22Rv1 (cell line): ENCODE measurements at regions not wholly inside any gene's neighbourhood (a gene's known extent, or its start where the extent isn't known, plus 50 kb on each side); places are given as distances from the start of the nearest gene placed in this dataset.
"Not testable (repeated sequence)": the region's sequence is repeated elsewhere in the genome, so short reads cannot be mapped to it uniquely, and the experiment has no call there.

Source experiments
- H3K27ac ChIP-seq: fragments of 450-650 bp; 2 replicates; pipeline ENCODE4 v1.5.1; 2017

- not testable (repeated sequence) for H3K27ac ChIP-seq
Observed at GRCh38 chr2:87258887-87259286, 237.2 kb upstream of the PLGLB1 start.

DNA sequence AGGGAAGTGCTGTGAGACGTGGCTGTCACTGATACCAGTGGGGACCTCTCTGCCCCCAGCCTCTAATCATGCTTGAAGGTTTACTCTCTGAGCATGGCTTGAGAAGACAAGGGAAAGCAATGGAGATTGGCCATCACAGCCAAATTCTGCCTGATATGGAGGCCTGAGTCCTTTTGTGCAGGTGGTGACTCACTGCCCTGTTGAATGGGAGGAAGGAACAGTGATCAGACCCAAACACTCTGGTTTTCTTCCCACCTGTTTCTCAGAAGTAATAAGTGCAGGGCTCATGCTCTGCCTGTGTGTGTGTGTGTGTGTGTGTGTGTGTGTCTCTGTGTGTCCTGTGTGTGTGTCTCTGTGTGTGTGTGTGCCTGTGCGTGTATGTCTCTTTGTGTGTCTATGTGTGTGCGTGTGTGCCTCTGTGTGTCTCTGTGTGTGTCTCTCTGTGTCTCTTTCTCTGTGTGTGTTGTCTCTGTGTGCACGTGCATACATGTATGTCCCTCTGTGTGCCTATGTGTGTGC, 240.6 kb upstream of the PLGLB1 start:
- not testable (repeated sequence) for H3K27ac ChIP-seq

GRCh38 chr2:87263868-87264518, 242.3 kb upstream of the PLGLB1 start:
- not testable (repeated sequence) for H3K27ac ChIP-seq

GRCh38 chr2:87275192-87275591, 253.5 kb upstream of the PLGLB1 start:
- H3K27ac ChIP-seq = not testable (repeated sequence)

DNA sequence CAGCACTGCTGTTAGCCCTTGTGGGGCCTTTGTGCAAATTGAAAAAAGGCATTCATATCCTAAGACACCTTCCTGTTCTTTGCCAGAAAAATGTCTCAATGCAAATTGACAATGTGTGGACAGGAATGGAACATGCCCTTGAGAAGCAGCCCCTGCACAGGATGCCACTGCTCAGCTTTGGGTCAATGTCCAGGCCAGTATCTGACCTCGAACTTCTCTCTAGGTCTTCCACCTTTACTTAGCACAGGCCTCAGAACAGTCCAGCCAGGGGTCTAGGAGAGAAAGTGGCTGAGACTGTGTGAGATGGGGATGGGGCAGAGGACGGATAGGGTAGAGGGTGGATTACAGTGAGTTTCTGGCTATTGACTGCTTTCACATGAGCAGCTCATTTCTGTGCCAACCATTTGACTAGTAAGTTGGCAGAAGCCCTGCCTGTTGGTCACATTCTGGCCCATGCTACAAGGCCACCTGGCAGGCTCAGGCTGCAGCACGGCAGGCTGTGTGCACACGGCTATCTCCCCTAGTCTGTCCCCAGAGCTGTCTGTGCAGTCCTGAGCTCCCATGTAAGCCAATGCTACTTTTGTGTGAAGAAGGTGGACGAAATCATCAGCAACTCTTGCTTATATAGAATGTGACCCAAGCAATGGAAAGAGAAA, 254.5 kb upstream of the PLGLB1 start:
- not testable (repeated sequence) for H3K27ac ChIP-seq

GRCh38 chr2:87276673-87277072, 255.0 kb upstream of the PLGLB1 start:
- not testable (repeated sequence) for H3K27ac ChIP-seq

DNA sequence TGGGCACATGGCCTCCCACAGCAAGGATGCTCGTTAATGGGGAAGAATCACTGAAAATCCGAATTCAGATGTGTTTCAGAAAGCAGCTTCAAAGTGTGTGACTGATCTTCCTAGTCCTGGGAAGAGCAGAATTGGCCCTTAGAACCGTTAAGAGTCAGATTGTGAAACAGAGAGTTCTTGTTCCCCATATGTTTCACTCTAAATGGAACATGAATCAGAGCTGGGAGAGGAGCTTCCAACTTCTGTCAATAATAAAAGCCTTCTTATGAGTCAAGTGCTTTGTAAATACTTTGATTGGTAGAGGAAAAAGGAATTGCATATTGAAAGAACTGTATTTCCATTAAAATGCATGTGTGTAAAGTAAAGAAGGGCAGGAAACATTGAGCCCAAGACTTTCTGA, 256.1 kb upstream of the PLGLB1 start:
- H3K27ac ChIP-seq = not testable (repeated sequence)

DNA sequence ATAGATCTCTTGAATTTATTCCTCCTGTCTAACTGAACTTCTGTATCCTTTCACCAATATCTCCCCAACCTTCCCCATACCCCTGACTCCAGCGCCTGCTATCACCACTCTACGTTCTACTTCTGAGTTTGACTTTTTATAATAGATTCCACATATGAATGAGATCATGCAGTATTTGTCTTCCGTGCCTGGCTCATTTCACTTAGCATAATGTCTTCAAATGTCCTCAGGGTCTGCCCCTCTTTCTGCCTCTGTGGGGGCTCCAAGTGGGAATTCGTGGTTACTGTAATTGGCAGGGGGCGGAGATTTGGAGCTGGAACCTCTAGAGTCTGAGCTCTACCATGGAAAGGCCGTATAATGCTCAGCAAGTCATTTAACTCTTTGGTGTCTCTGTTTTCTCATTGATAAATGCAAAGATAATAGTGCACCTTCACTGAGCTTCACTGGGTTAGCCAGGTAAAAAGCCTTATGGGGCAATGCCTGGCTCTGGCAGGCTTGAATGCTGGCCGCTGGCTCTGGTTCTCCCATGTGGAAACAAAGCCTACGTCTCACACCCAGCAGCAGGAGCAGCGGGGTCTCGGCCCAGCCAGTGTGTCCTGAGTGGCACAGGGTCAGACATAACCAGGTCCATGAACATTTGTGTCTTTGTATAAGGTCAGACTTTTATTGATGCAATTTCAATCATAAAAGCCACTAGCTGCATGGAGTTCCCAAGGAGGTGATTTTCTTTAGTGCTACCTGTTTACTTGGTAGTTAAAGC, 259.1 kb upstream of the PLGLB1 start:
- not testable (repeated sequence) for H3K27ac ChIP-seq

- H3K27ac ChIP-seq = not testable (repeated sequence)
Observed at GRCh38 chr2:87283735-87284470, 262.3 kb upstream of the PLGLB1 start.

- H3K27ac ChIP-seq = not testable (repeated sequence)
Observed at GRCh38 chr2:87284471-87284772, 262.8 kb upstream of the PLGLB1 start.

DNA sequence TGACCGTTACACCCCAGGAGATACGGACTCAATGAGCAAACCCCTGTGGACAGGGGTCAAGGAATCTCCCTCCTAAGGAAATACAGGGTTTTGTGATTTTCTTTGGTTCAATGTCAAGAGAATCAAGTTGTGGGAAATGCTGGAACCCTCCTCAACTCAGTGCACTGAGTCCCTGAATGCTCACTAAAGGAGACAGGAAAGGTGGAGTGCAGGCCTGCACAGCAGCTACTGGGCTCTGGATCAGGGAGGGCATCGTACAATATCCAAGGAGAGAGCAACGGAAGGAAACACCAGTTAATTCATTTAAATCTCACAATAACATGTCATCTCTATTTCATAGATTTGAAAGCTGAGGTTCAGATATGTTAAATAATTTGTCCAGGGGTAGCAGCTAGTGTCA, 263.5 kb upstream of the PLGLB1 start:
- not testable (repeated sequence) for H3K27ac ChIP-seq

- not testable (repeated sequence) for H3K27ac ChIP-seq
Observed at GRCh38 chr2:87290566-87291307, 269.1 kb upstream of the PLGLB1 start.

GRCh38 chr2:87291400-87292200, 270.0 kb upstream of the PLGLB1 start:
- H3K27ac ChIP-seq = not testable (repeated sequence)

- not testable (repeated sequence) for H3K27ac ChIP-seq
Observed at GRCh38 chr2:87293931-87294594, 272.4 kb upstream of the PLGLB1 start.

- H3K27ac ChIP-seq = not testable (repeated sequence)
Observed at GRCh38 chr2:87295135-87295534, 273.5 kb upstream of the PLGLB1 start.

DNA sequence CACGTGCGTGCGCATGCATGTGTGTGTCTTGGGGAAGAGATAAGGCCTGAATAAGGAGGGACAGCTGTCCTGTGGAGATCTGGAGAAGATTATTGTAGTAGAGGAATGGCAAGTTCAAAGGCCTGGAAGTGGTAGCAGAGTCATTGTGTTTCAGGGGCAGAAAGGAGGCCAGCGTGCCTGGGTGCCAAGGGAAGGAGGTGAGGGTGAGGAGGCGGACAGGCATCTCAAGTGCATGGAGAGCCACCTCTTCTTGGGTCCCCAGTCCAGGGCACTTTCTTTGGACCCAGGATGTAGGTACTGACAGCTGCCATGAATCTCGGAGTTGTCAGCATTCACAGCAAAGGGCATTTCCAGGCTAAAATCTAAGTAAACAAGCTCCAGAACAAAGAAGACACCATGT, 279.7 kb upstream of the PLGLB1 start:
- not testable (repeated sequence) for H3K27ac ChIP-seq

- not testable (repeated sequence) for H3K27ac ChIP-seq
Observed at GRCh38 chr2:87301871-87302270, 280.2 kb upstream of the PLGLB1 start.

DNA sequence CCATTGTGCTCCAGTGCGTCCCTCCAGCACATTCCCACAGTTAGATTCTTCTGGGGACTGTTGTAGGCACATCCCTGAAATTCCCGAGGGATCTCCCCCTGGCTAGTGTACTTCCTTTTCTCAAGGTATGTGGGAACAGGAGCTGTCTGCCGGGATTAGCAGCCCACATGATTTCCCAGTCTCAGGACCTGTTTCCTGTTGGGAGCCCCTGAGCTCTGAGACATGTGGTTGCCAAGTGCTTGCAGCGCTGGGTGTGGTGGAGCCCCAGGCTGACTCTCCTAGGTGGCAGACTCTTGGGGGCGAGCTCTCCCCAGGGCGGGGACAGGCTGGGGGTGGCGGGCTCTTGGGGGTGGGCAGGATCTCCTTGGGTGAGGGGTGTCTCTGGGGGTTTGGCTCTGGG, 287.0 kb upstream of the PLGLB1 start:
- not testable (repeated sequence) for H3K27ac ChIP-seq

DNA sequence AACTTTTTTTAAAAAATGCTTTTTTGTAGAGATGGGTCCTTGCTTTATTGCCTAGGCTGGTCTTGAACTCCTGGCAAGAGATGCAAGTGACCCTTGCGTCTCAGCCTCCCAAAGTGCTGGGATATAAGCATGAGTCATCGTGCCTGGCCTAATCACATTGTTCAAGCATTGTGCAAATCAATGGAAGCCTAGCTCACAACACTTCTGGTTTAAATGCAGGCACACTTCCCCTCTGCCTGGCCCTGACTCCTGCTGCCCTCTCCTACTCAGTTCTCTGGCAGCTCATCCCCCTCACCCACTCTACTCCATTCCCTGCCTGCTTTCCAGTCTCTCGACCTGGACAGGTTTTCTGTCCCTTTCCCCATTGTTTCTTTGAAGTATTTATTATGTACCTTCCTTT, 288.1 kb upstream of the PLGLB1 start:
- not testable (repeated sequence) for H3K27ac ChIP-seq

GRCh38 chr2:87311896-87312441, 290.3 kb upstream of the PLGLB1 start:
- not testable (repeated sequence) for H3K27ac ChIP-seq
